AG04449 (cell line): ENCODE measurements at regions not wholly inside any gene's neighbourhood (a gene's known extent, or its start where the extent isn't known, plus 50 kb on each side); places are given as distances from the start of the nearest gene placed in this dataset.

ENCODE experiments used
- CTCF ChIA-PET: fragments of 350-600 bp; formaldehyde crosslinking; extraction: SDS; loops from one replicate; lab custom pipeline; 2021; ENCODE audit warnings: antibody characterized with exemption; lab: Yijun Ruan, JAX
- POLR2A ChIA-PET: fragments of 400-600, 350-600 bp; formaldehyde crosslinking; extraction: SDS; loops from one replicate; lab custom pipeline; 2020; ENCODE audit warnings: antibody characterized with exemption, inconsistent platforms; lab: Yijun Ruan, JAX
- DNase-seq: peaks from one replicate; pipeline ENCODE4 v3.0.0-alpha.2; 2010; ENCODE audit warnings: low read depth, low spot score
- H3K4me3 ChIP-seq: 2 replicates; pipeline ENCODE4 v1.5.1; 2011; ENCODE audit warnings: low read depth, mild to moderate bottlenecking, control low read depth, low read length
- TF ChIP-seq, protein P1 (sequence below): IDR thresholded peaks from one replicate; pipeline ENCODE4 v1.5.1; 2011; ENCODE audit warnings: mild to moderate bottlenecking, moderate library complexity, low read length, control low read depth, inconsistent platforms; ENCODE audit not compliant: insufficient read depth; ENCODE audit errors: missing control alignments

- TF ChIP-seq, protein P1, sequence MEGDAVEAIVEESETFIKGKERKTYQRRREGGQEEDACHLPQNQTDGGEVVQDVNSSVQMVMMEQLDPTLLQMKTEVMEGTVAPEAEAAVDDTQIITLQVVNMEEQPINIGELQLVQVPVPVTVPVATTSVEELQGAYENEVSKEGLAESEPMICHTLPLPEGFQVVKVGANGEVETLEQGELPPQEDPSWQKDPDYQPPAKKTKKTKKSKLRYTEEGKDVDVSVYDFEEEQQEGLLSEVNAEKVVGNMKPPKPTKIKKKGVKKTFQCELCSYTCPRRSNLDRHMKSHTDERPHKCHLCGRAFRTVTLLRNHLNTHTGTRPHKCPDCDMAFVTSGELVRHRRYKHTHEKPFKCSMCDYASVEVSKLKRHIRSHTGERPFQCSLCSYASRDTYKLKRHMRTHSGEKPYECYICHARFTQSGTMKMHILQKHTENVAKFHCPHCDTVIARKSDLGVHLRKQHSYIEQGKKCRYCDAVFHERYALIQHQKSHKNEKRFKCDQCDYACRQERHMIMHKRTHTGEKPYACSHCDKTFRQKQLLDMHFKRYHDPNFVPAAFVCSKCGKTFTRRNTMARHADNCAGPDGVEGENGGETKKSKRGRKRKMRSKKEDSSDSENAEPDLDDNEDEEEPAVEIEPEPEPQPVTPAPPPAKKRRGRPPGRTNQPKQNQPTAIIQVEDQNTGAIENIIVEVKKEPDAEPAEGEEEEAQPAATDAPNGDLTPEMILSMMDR: no peak
- ChIA-PET POLR2A (no interaction called here), CTCF (no interaction called here)
Observed at GRCh38 chr1:80113168-80114038, 1106.9 kb upstream of the ADGRL4 start.

GRCh38 chr1:80101159-80101558, 1094.6 kb upstream of the ADGRL4 start:
- H3K4me3 ChIP-seq: no peak overlapping the region
- DNase-seq: no peak
- CTCF ChIA-PET: no interaction called here
- TF ChIP-seq, protein P1: no peak
- POLR2A ChIA-PET: no interaction called here

More at GRCh38 chr1:80113168-80114038, 1106.9 kb upstream of the ADGRL4 start:
- DNase-seq: no peak
- H3K4me3 ChIP-seq: no peak overlapping the region

- no peak for DNase-seq
- no peak overlapping the region for H3K4me3 ChIP-seq
- TF ChIP-seq, protein P1: no peak
- ChIA-PET CTCF (no interaction called here), POLR2A (no interaction called here)
Observed at GRCh38 chr1:80099713-80100112, 1093.2 kb upstream of the ADGRL4 start.

GRCh38 chr1:80085067-80085466, 1078.5 kb upstream of the ADGRL4 start:
- TF ChIP-seq, protein P1: no peak
- no peak for DNase-seq
- POLR2A ChIA-PET: no interaction called here
- H3K4me3 ChIP-seq: no peak overlapping the region
- CTCF ChIA-PET: no interaction called here

- no peak overlapping the region for H3K4me3 ChIP-seq
- TF ChIP-seq, protein P1: no peak
- DNase-seq: no peak
- POLR2A ChIA-PET: no interaction called here
- CTCF ChIA-PET: no interaction called here
Observed at GRCh38 chr1:80083892-80084291, 1077.4 kb upstream of the ADGRL4 start.

GRCh38 chr1:80076469-80076868, 1069.9 kb upstream of the ADGRL4 start:
- POLR2A ChIA-PET: no interaction called here
- no peak for DNase-seq
- no peak overlapping the region for H3K4me3 ChIP-seq
- TF ChIP-seq, protein P1: no peak
- CTCF ChIA-PET: no interaction called here
